GM13977 (cell line): ENCODE measurements at regions not wholly inside any gene's neighbourhood (a gene's known extent, or its start where the extent isn't known, plus 50 kb on each side); places are given as distances from the start of the nearest gene placed in this dataset.

Experiments used
- DNase-seq: peaks from one replicate; pipeline ENCODE4 v3.0.0; 2012; ENCODE audit warnings: low spot score
- CTCF ChIP-seq: IDR thresholded peaks from 2 replicates; pipeline ENCODE4 v1.5.1; 2012; ENCODE audit warnings: mild to moderate bottlenecking, control low read depth; ENCODE audit not compliant: insufficient read depth; ENCODE audit errors: extremely low read depth, missing control alignments
- in situ Hi-C: fragments of 300-500 bp; cut with MboI; formaldehyde crosslinking; loops from one replicate; pipeline ENCODE4 v1.12.0; 2022; ENCODE audit warnings: low sequenced_read_pairs, low pct_unique_long_range_greater_than_20kb, mixed read lengths, inconsistent platforms; ENCODE audit not compliant: unreplicated experiment

GRCh38 chr4:82038936-82039335, 334.9 kb downstream of the HNRNPD start:
- TF ChIP-seq CTCF = no peak
- in situ Hi-C loops = no loop called here
- DNase-seq = no peak

- in situ Hi-C loops = no loop called here
- no peak for TF ChIP-seq CTCF
- DNase-seq = no peak
These were observed 337.6 kb downstream of the HNRNPD start for GRCh38 chr4:82036181-82036580.

GRCh38 chr4:82034878-82035277, 338.9 kb downstream of the HNRNPD start:
- in situ Hi-C loops = no loop called here
- no peak for DNase-seq
- TF ChIP-seq CTCF = no peak

GRCh38 chr4:82033862-82034261, 339.9 kb downstream of the HNRNPD start:
- in situ Hi-C loops = no loop called here
- DNase-seq = no peak
- TF ChIP-seq CTCF = no peak

- in situ Hi-C loops = no loop called here
- no peak for DNase-seq
- no peak for TF ChIP-seq CTCF
These were observed 342.3 kb downstream of the HNRNPD start for GRCh38 chr4:82031376-82031927.

- no peak for TF ChIP-seq CTCF
- in situ Hi-C loops = no loop called here
- DNase-seq = no peak
These were observed 356.1 kb downstream of the HNRNPD start for GRCh38 chr4:82017680-82018079.

GRCh38 chr4:82005158-82005557, 368.6 kb downstream of the HNRNPD start:
- TF ChIP-seq CTCF = no peak
- DNase-seq = no peak
- in situ Hi-C loops = no loop called here
